HepG2 (cell line): ENCODE measurements at regions not wholly inside any gene's neighbourhood (a gene's known extent, or its start where the extent isn't known, plus 50 kb on each side); places are given as distances from the start of the nearest gene placed in this dataset.

ENCODE experiments used
- ATAC-seq: fragments of 200-7000 bp; cut with Tn5 transposase; 3 replicates; pipeline ENCODE4 v1.9.1; 2020; ENCODE audit warnings: mild to moderate bottlenecking, moderate library complexity
- BruUV-seq: library from RNA; stranded (reverse); fragments of 400-500 nt; replicated peaks from 2 replicates; lab custom pipeline; 2021; lab: Mats Ljungman, UMichigan
- CTCF ChIA-PET: fragments of 300-600 bp; formaldehyde crosslinking; extraction: SDS; loops from one replicate; lab custom pipeline; 2021; ENCODE audit warnings: low total read pairs, inconsistent platforms, low intra/inter-chr PET ratio; lab: Yijun Ruan, JAX
- POLR2A ChIA-PET: fragments of 350-600 bp; sonication (Branson Sonifier 250); formaldehyde crosslinking; loops from one replicate; lab custom pipeline; 2020; ENCODE audit warnings: antibody characterized with exemption, inconsistent platforms; lab: Yijun Ruan, JAX
- DNase-seq: peaks from one replicate; pipeline ENCODE4 v3.0.0-alpha.2; 2015; ENCODE audit warnings: low spot score
- FAIRE-seq: peaks from 3 replicates; lab custom pipeline; 2011; peaks lifted over from hg19 to GRCh38; lab: Jason Lieb, UNC
- H2AFZ ChIP-seq: one replicate; pipeline ENCODE4 v1.6.1; 2011; ENCODE audit warnings: low read length, inconsistent platforms
- H3K27ac ChIP-seq: fragments of 300-600 bp; 3 replicates; pipeline ENCODE4 v1.8.0; 2011; ENCODE audit warnings: mixed run types, mild to moderate bottlenecking, mixed read lengths, low read length, inconsistent platforms; ENCODE audit not compliant: insufficient read depth; ENCODE audit errors: extremely low read length
- H3K27me3 ChIP-seq, 2 experiments: fragments of 200-600 bp in 1 of 2; 2 replicates in 1 of 2; 3 replicates in 1 of 2; pipeline versions ENCODE4 v1.6.0 to v1.8.0; 2011; ENCODE audit warnings: low read length in 2 of 2, mild to moderate bottlenecking in 2 of 2, moderate library complexity in 2 of 2, inconsistent platforms in 1 of 2; ENCODE audit not compliant: insufficient read depth in 2 of 2, control insufficient read depth in 1 of 2
- H3K36me3 ChIP-seq, 2 experiments: fragments of 200-600 bp in 1 of 2; replicated peaks in 1 of 2; 2 replicates in 1 of 2; 3 replicates in 1 of 2; pipeline versions ENCODE4 v1.5.1 to v1.8.0; 2011; ENCODE audit warnings: low read length in 2 of 2, inconsistent platforms in 1 of 2; ENCODE audit not compliant: insufficient read depth in 2 of 2, control insufficient read depth in 1 of 2
- H3K4me1 ChIP-seq: 2 replicates; pipeline ENCODE4 v1.5.1; 2012; ENCODE audit warnings: low read length, inconsistent platforms; ENCODE audit not compliant: insufficient read depth
- H3K4me2 ChIP-seq: 2 replicates; pipeline ENCODE4 v1.6.0; 2011; ENCODE audit warnings: low read depth, low read length, inconsistent platforms
- H3K4me3 ChIP-seq, 3 experiments: fragments of 200-600 bp in 1 of 3; sonication (generic), shearing (Covaris generic) in 1 of 3; replicated peaks in 1 of 3; 2 replicates each; pipeline ENCODE4 v1.5.1; 2011 to 2016; ENCODE audit warnings: low read length in 3 of 3, inconsistent platforms in 2 of 3, low read depth in 2 of 3, mild to moderate bottlenecking in 2 of 3, control low read depth in 1 of 3, mixed read lengths in 1 of 3; ENCODE audit not compliant: insufficient read depth in 1 of 3
- H3K79me2 ChIP-seq: one replicate; pipeline ENCODE4 v1.6.1; 2011; ENCODE audit warnings: low read length, inconsistent platforms; ENCODE audit not compliant: insufficient read depth
- H3K9ac ChIP-seq: 2 replicates; pipeline ENCODE4 v1.6.0; 2011; ENCODE audit warnings: mild to moderate bottlenecking, low read depth, low read length, inconsistent platforms; ENCODE audit not compliant: insufficient read depth
- H3K9me3 ChIP-seq: 2 replicates; pipeline ENCODE4 v1.5.1; 2012; ENCODE audit warnings: mild to moderate bottlenecking, low read length
- H4K20me1 ChIP-seq: 2 replicates; pipeline ENCODE4 v1.6.0; 2011; ENCODE audit warnings: inconsistent platforms, mild to moderate bottlenecking, low read length, moderate library complexity; ENCODE audit not compliant: insufficient read depth
- NFE2 ChIP-seq: sonication (generic); formaldehyde crosslinking; IDR thresholded peaks from 2 replicates; pipeline ENCODE4 v1.4.0; 2020; ENCODE audit warnings: missing genetic modification reagents
- PRDM15 ChIP-seq: sonication (generic); formaldehyde crosslinking; IDR thresholded peaks from 2 replicates; pipeline ENCODE4 v1.4.0; 2020; ENCODE audit warnings: missing genetic modification reagents
- ZNF274 ChIP-seq: sonication (generic); formaldehyde crosslinking; IDR thresholded peaks from 2 replicates; pipeline ENCODE4 v1.5.1; 2020; ENCODE audit warnings: mild to moderate bottlenecking, missing genetic modification reagents
- ZNF672 ChIP-seq: sonication (generic); formaldehyde crosslinking; IDR thresholded peaks from 2 replicates; pipeline ENCODE4 v1.8.1; 2022; ENCODE audit warnings: missing genetic modification reagents
- WGBS: methylation state at CpG from one replicate; pipeline ENCODE4 v1.1.6; 2017; ENCODE audit warnings: low lambda C conversion rate; 5-methylcytosine and 5-hydroxymethylcytosine counted together
- in situ Hi-C: cut with HindIII; loops from 2 replicates; pipeline ENCODE4 v1.10.0; 2017; ENCODE audit warnings: low pct_unique_long_range_greater_than_20kb; ENCODE audit not compliant: extremely low pct_ligation_motif_present
- intact Hi-C: fragments of 100-400 bp; cut with micrococcal nuclease; formaldehyde crosslinking; loops from one replicate; pipeline ENCODE4 v1.10.0; 2022; ENCODE audit not compliant: unreplicated experiment

GRCh38 chr3:70597312-70597711, 284.9 kb upstream of the MDFIC2 start:
- Histone ChIP-seq H3K4me3 (no peak overlapping the region), H3K9ac (no peak overlapping the region), H3K79me2 (no peaks in the 10 kb centered on the region), H3K27ac (no peak overlapping the region), H3K27me3 (no peaks in the 10 kb centered on the region), H4K20me1 (no peaks in the 10 kb centered on the region), H2AFZ (no peak overlapping the region), H3K4me2 (no peak overlapping the region), H3K36me3 (no peaks in the 10 kb centered on the region), H3K4me1 (no peaks in the 10 kb centered on the region), H3K9me3 (no peaks in the 10 kb centered on the region)
- no peak for DNase-seq
- ATAC-seq: no peak
- TF ChIP-seq NFE2: no peak
- no peak for TF ChIP-seq ZNF274 (CRISPR knock-in tag)
- no TSS peak for BruUV-seq
- intact Hi-C loops (no loop called here), in situ Hi-C loops (no loop called here)
- CTCF ChIA-PET: no interaction called here
- FAIRE-seq: no peak
- 4% methylated on average over 2 of the region's 2 CpGs for WGBS
- POLR2A ChIA-PET: no interaction called here

- H3K9ac ChIP-seq: no peak overlapping the region
- no peaks in the 10 kb centered on the region for H4K20me1 ChIP-seq
- no peak overlapping the region for H3K4me2 ChIP-seq
- in situ Hi-C loops (no loop called here), intact Hi-C loops (no loop called here)
- no TSS peak for BruUV-seq
- no peaks in the 10 kb centered on the region for H3K36me3 ChIP-seq
- no peak overlapping the region for H2AFZ ChIP-seq
- no peaks in the 10 kb centered on the region; a peak in 1 of 5 replicates for H3K27me3 ChIP-seq
- no peak overlapping the region for H3K27ac ChIP-seq
- 3% methylated on average over 4 of the region's 4 CpGs for WGBS
- ATAC-seq (no peak), DNase-seq (no peak), FAIRE-seq (no peak)
- H3K79me2 ChIP-seq: no peaks in the 10 kb centered on the region
- ChIA-PET POLR2A (no interaction called here), CTCF (no interaction called here)
- TF ChIP-seq PRDM15 (peak; percentile 91), ZNF672 (CRISPR knock-in tag) (no peak)
- no peaks in the 10 kb centered on the region for H3K9me3 ChIP-seq
- no peak overlapping the region for H3K4me3 ChIP-seq
- H3K4me1 ChIP-seq: no peaks in the 10 kb centered on the region
Measured at GRCh38 chr3:70583682-70584081, 271.2 kb upstream of the MDFIC2 start.
